T-helper 17 cell (primary cell): ENCODE measurements at regions not wholly inside any gene's neighbourhood (a gene's known extent, or its start where the extent isn't known, plus 50 kb on each side); places are given as distances from the start of the nearest gene placed in this dataset.
"Not testable (repeated sequence)": the region's sequence is repeated elsewhere in the genome, so short reads cannot be mapped to it uniquely, and the experiment has no call there.

ENCODE experiments used
- ATAC-seq: fragments of 150-1000 bp; cut with Tn5 transposase; 2 replicates; pipeline ENCODE4 v1.10.0; 2021; ENCODE audit warnings: mild to moderate bottlenecking, moderate library complexity
- DNase-seq, 3 donors: peaks; one replicate each; pipeline versions ENCODE4 v3.0.0 to v3.0.0-alpha.2; 2020 to 2021
- H3K9me3 ChIP-seq: one replicate; pipeline ENCODE4 v1.7.0; 2013; ENCODE audit warnings: low read length, mild to moderate bottlenecking; ENCODE audit not compliant: control insufficient read depth, poor library complexity, severe bottlenecking
- H3K27ac Mint-ChIP-seq: one replicate; pipeline ENCODE4 v1.8.0; 2022; ENCODE audit warnings: mild to moderate bottlenecking, moderate library complexity, mixed read lengths
- H3K27me3 Mint-ChIP-seq: one replicate; pipeline ENCODE4 v1.8.0; 2022; ENCODE audit warnings: mixed read lengths
- H3K36me3 Mint-ChIP-seq: one replicate; pipeline ENCODE4 v1.8.0; 2022; ENCODE audit warnings: low read depth, mixed read lengths
- H3K4me1 Mint-ChIP-seq: one replicate; pipeline ENCODE4 v1.8.0; 2022; ENCODE audit warnings: mild to moderate bottlenecking, mixed read lengths
- H3K4me3 Mint-ChIP-seq: one replicate; pipeline ENCODE4 v1.8.0; 2022; ENCODE audit warnings: mild to moderate bottlenecking, moderate library complexity, mixed read lengths

DNA sequence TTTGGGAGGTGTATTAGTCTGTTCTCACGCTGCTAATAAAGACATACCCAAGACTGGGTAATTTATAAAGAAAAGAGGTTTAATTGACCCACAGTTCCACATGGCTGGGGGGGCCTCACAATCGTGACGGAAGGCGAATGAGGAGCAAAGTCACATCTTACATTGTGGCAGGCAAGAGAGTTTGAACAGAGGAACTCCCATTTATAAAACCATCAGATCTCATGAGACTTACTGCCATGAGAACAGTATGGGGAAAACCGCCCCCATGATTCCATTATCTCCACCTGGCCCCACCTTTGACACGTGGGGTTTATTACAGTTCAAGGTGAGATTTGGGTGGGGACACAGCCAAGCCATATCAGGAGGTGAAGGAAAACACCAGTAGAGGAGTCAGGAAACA, 143.8 kb upstream of the MED14 start:
- ATAC-seq, H3K27me3 Mint-ChIP-seq, H3K9me3 ChIP-seq, H3K36me3 Mint-ChIP-seq, H3K4me3 Mint-ChIP-seq, H3K4me1 Mint-ChIP-seq, H3K27ac Mint-ChIP-seq, DNase-seq: not testable (repeated sequence)

DNA sequence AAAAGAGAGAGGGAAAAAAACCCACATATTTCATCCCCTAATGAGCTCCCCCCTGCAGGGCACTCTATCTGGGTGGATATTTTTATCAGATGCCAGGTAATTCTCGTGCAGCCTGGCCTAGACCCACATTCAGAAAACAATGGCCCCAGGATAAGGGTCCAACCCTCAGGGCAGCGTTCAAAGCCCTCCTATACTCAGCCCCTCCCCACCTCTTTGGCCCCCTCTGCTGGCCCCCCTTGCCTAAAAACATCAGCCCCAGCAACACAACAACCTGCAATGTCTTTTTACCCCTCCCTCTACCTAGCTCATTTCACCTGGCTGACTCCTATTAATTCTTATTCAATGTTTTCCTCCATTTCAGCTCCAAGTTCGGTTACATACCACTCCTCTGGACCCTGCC, 145.4 kb upstream of the MED14 start:
- Mint-ChIP-seq H3K36me3 (no peaks in the 10 kb centered on the region), H3K4me3 (no peak overlapping the region), H3K4me1 (peaks cover 2% of the 10 kb centered on the region), H3K27ac (no peak overlapping the region), H3K27me3 (no peaks in the 10 kb centered on the region)
- DNase-seq (no peak), ATAC-seq (no peak)
- no peaks in the 10 kb centered on the region for H3K9me3 ChIP-seq

DNA sequence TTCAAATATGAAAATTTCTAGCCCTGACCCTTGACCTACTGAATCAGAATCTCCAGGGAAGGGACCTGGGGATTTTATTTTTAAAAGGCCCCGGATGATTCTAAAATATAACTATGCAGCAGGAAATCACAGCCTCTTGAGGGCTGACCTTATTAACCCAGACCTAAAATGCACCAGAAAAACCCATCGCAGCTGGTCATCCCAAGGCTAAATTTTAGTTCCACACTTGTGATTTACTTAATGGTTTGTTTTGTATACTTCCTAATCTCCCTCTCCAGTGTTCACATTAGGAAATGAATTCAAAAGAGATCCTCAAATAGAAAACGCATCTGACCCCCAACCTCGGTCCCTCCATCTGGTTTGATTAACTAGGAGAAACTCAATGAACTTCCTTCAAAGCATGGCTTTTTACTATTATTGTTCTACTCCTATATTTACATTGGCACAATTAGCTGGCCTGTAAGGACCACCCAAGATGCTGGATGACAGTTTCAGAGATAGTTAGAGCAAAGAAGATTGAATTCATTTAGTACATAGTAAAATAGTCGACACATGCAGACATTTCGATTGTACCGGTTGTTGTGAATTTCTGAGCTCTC, 147.8 kb upstream of the MED14 start:
- ATAC-seq = no peak
- H3K27me3 Mint-ChIP-seq = no peaks in the 10 kb centered on the region
- H3K4me1 Mint-ChIP-seq = peaks cover 2% of the 10 kb centered on the region
- no peak overlapping the region for H3K27ac Mint-ChIP-seq
- H3K9me3 ChIP-seq = peaks cover 2% of the 10 kb centered on the region
- no peak for DNase-seq
- H3K4me3 Mint-ChIP-seq = no peak overlapping the region
- H3K36me3 Mint-ChIP-seq = no peaks in the 10 kb centered on the region

DNA sequence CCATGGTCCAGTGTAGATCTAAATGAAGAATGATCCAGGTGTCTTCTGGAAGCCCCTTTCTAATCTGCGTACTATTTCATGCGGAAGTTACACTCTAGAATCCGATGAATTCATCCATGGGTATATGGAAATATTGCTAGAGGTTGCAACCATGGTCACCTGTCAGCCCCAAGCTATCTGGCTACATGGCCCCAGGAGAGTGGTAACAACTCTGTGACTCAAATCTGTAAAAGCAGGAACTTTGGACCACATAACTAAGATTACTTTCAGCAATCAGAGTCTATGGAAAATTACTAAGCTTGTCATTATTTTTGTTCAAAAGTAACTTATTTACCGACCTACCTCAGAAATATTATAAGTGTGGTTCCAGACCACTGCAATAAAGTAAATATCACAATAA, 150.6 kb upstream of the MED14 start:
- ATAC-seq = no peak

DNA sequence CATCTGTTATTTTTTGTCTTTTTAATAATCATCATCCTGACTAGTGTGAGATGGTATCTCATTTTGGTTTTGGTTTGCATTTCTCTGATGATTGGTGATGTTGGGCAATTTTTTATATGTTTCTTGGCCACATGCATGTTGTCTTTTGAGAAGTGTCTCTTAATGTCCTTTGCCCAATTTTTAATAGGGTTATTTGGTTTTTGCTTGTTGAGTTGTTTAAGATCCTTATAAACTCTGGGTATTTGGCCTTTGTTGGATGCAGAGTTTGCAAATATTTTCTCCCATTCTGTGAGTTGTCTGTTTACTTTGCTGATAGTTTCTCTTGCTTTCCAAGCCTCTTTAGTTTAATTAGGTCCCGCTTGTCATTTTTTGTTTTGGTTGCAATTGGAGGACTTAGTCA, 152.1 kb upstream of the MED14 start:
- Mint-ChIP-seq H3K27ac (no peak overlapping the region), H3K4me3 (no peak overlapping the region), H3K27me3 (no peaks in the 10 kb centered on the region), H3K36me3 (no peaks in the 10 kb centered on the region), H3K4me1 (peaks cover 2% of the 10 kb centered on the region)
- peaks cover 2% of the 10 kb centered on the region for H3K9me3 ChIP-seq
- no peak for DNase-seq
- no peak for ATAC-seq

More for the DNA sequence above, 150.6 kb upstream of the MED14 start:
- peaks cover 2% of the 10 kb centered on the region for H3K4me1 Mint-ChIP-seq
- no peaks in the 10 kb centered on the region for H3K27me3 Mint-ChIP-seq
- peaks cover 2% of the 10 kb centered on the region for H3K9me3 ChIP-seq
- no peak overlapping the region for H3K4me3 Mint-ChIP-seq
- DNase-seq = no peak
- no peaks in the 10 kb centered on the region for H3K36me3 Mint-ChIP-seq
- H3K27ac Mint-ChIP-seq = no peak overlapping the region

DNA sequence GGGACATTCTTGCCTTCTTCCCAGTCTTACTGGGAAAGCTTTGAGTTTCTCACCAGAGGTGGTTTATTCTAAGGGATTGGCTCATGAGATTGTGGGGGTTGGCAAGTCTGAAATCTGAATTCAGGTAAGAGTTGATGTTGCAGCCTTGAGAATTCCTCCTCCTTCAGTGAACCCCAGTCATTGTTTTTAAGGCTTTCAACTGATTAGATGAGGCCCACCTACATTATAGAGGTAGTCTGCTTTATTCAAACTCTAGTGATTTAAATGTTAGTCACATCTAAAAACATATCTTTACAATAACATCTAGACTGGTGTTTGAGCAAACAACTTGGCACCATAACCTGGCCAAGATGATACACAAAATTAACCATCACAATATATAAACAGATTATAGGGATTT, 156.5 kb upstream of the MED14 start:
- no peak overlapping the region for H3K4me3 Mint-ChIP-seq
- H3K36me3 Mint-ChIP-seq = no peaks in the 10 kb centered on the region
- no peak for DNase-seq
- peaks cover 2% of the 10 kb centered on the region for H3K4me1 Mint-ChIP-seq
- no peak overlapping the region for H3K27ac Mint-ChIP-seq
- no peak for ATAC-seq
- H3K27me3 Mint-ChIP-seq = no peaks in the 10 kb centered on the region
- H3K9me3 ChIP-seq = peaks cover 2% of the 10 kb centered on the region

DNA sequence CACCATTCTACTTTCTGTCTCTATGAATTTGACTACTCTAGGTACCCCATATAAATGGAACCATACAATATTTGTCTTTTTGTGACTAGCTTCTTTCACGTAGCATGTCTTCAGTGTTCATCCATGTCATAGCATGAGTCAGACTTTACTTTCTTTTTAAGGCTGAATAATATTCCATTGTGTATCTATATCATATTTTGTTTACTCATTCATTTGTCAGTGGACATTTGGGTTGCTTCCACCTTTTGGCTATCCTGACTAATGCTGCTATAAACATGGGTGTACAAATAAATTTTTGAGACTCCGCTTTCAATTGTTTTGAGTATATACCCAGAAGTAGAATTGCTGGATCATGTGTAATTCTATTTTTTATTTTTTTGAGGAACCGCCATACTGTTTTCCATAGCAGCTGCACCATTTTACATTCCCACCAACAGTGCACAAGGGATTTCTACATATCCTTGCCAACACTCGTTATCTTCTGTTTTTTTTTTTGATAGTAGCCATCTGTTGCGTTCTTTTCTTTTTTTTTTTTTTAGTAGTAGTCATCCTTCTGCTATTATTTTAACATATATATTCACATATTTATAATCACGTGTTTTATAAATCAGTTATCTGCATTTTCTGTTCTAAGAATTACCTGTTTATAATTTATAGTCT, 158.0 kb upstream of the MED14 start:
- ATAC-seq = no peak
- no peaks in the 10 kb centered on the region for H3K27me3 Mint-ChIP-seq
- H3K9me3 ChIP-seq = no peaks in the 10 kb centered on the region
- H3K27ac Mint-ChIP-seq = no peak overlapping the region
- no peak for DNase-seq
- no peaks in the 10 kb centered on the region for H3K36me3 Mint-ChIP-seq
- H3K4me3 Mint-ChIP-seq = no peak overlapping the region
- peaks cover 2% of the 10 kb centered on the region for H3K4me1 Mint-ChIP-seq

DNA sequence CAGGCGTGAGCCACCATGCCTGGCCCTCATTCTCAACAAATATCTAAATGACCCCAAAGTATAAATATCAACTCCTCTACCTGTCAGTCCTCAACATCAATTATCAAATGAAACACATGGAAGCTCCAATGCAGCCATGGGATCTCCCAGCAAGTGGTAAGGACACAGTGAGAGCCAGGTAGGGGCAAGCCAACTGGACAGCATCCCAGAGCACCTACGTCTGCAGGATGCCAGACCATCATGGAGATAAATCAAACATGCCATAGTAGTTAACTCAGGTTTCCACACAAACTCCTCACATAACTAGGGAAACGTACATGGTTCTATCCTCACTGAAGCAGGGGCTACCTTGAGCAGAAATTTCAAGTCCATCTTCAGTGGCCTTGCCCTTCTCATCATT, 159.9 kb upstream of the MED14 start:
- Mint-ChIP-seq H3K4me3 (no peak overlapping the region), H3K36me3 (no peaks in the 10 kb centered on the region), H3K4me1 (no peaks in the 10 kb centered on the region), H3K27me3 (no peaks in the 10 kb centered on the region), H3K27ac (no peak overlapping the region)
- no peak for DNase-seq
- no peaks in the 10 kb centered on the region for H3K9me3 ChIP-seq
- ATAC-seq = no peak

DNA sequence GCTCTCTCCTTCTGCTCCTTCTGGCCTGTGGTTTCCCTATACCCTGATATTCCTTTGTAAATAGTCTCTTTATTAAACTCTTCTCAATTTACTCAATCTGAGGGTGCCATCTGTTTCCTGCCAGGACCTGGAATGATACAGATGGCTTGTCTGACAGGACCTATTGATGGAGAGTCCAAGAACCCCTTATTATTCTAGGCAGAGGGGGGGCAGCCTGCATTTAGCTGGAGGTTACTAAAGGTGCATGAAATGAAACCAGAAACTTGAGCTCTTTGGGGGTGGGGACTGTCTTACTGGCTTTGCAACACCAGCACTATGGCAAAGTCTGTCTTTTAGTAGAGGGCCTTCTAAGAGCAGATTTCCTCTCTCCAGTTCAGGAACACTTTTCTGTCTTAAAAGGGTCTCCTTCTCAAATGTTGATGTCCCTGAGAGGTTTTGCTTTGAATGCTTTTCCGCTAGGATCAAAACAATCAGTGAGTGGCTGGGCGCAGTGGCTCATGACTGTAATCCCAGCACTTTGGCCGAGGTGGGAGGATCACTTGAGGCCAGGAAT, 162.5 kb upstream of the MED14 start:
- Mint-ChIP-seq H3K4me1 (no peaks in the 10 kb centered on the region), H3K27me3 (no peaks in the 10 kb centered on the region), H3K27ac (no peak overlapping the region), H3K36me3 (no peaks in the 10 kb centered on the region), H3K4me3 (no peak overlapping the region)
- DNase-seq = no peak
- no peaks in the 10 kb centered on the region for H3K9me3 ChIP-seq
- no peak for ATAC-seq

DNA sequence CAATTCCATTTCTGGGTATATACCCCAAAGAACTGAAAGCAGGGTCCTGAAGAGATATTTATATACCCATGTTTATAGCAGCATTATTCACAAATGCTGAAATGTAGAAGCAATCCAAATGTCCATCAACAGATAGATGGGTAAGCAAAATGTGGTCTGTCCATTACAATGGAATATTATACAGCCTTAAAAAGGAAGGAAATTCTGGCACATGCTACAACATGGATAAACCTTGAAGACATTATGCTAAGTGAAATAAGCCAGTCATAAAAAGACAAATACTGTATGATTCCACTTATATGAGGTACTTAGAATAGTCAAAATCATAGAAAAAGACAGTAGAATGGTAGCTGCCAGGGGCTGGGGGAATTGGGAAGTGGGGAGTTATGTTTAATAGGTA, 169.4 kb upstream of the MED14 start:
- H3K36me3 Mint-ChIP-seq, H3K9me3 ChIP-seq, DNase-seq, H3K27ac Mint-ChIP-seq, H3K4me1 Mint-ChIP-seq, H3K4me3 Mint-ChIP-seq, ATAC-seq, H3K27me3 Mint-ChIP-seq: not testable (repeated sequence)

DNA sequence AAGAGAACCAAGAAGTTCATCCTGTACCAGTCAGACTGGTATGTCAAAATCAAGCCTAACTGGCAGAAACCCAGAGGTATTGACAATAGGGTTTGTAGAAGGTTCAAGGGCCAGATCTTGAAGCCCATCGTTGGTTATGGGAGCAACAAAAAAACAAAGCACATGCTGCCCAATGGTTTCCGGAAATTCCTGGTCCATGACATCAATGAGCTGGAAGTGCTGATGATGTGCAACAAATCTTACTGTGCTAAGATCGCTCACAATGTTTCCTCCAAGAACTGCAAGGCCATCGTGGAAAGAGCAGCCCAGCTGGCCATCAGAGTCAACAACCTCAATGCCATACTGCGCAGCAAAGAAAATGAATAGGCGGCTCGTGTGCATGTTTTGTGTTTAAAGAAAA, 172.7 kb upstream of the MED14 start:
- H3K27me3 Mint-ChIP-seq = peaks cover 4% of the 10 kb centered on the region
- ATAC-seq (no peak), DNase-seq (no peak)
- no peaks in the 10 kb centered on the region for H3K4me1 Mint-ChIP-seq
- no peak overlapping the region for H3K4me3 Mint-ChIP-seq
- H3K36me3 Mint-ChIP-seq = no peaks in the 10 kb centered on the region
- no peak overlapping the region for H3K27ac Mint-ChIP-seq
- no peaks in the 10 kb centered on the region for H3K9me3 ChIP-seq

DNA sequence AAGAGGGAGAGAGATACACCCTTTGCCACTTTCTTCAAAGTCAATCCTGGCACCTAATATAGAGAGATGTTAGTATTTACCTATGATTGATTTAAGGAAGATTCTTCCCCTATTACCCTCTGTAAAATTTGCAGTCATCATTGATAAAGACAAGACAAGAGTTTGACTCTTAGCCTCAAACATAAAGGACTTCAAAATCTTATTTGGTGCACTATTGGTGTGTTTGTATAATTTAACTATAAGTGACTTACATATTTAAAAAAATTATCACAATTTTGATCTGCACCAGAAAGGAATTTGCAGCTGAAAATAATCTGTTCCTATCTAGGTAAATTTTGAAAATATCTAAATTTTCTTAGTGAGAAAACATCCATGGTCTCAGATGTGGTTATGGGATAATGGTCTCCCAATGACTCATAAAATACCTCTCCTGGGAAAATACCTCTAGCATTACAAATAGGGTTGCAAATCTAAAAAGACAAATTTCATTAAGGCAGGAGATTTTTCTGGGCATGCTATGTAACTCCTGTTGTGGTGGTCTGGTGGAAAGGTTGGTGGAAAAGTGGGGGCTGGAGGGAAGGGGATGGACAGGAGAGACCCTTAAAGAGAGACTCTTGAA, 173.6 kb upstream of the MED14 start:
- Mint-ChIP-seq H3K27me3 (peaks cover 4% of the 10 kb centered on the region), H3K36me3 (no peaks in the 10 kb centered on the region), H3K4me3 (no peak overlapping the region), H3K27ac (no peak overlapping the region), H3K4me1 (no peaks in the 10 kb centered on the region)
- no peaks in the 10 kb centered on the region for H3K9me3 ChIP-seq
- ATAC-seq = no peak
- DNase-seq = no peak

DNA sequence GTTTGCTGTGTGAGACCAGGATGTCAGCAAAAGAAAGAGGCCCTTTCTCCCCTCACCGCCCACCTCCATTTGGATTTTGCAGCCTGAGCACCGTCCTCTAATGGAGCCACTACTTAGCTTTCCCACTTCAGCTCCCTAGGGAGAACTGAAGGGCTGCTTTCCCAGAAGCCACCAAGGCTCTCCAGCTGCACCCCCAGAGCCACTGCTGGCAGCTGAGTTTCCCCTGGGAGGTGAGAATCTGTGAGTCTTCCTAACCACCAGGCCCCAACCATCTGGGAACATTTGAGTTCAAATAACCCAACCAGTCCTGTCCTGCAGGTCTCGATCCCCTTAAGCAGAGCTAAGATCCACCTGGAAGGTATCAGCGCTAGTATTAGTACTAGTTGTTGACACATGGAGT, 173.1 kb upstream of the USP9X start:
- ATAC-seq (no peak), DNase-seq (no peak)
- no peaks in the 10 kb centered on the region for H3K9me3 ChIP-seq
- Mint-ChIP-seq H3K27ac (no peak overlapping the region), H3K27me3 (peaks cover 4% of the 10 kb centered on the region), H3K36me3 (peaks cover 2% of the 10 kb centered on the region), H3K4me1 (no peaks in the 10 kb centered on the region), H3K4me3 (no peak overlapping the region)

DNA sequence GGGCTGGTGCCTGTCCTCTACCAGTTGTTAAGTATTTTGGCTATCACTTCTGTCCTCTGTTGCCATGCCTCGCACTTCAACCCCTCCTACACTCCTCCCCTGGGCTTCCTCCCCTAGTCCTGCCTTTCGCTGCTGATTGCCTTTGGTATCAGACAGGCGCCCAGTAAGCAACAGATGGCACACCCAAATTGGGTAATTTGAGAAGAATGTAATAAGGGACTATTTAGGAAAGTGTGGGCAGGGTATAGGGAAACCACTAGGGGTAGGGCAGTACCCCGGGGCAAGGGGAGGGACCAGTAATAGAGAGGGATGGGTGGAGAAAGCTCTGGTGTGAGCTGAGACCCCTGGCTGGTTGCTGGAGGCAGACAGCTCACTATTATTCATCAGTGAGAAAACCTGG, 172.7 kb upstream of the USP9X start:
- no peak overlapping the region for H3K27ac Mint-ChIP-seq
- H3K36me3 Mint-ChIP-seq = peaks cover 2% of the 10 kb centered on the region
- no peaks in the 10 kb centered on the region for H3K9me3 ChIP-seq
- DNase-seq = no peak
- no peaks in the 10 kb centered on the region for H3K4me1 Mint-ChIP-seq
- H3K27me3 Mint-ChIP-seq = peaks cover 4% of the 10 kb centered on the region
- no peak overlapping the region for H3K4me3 Mint-ChIP-seq
- ATAC-seq = no peak
